ENCODE measurements at regions not wholly inside any gene's neighbourhood (a gene's known extent, or its start where the extent isn't known, plus 50 kb on each side); places are given as distances from the start of the nearest gene placed in this dataset.

DNA sequence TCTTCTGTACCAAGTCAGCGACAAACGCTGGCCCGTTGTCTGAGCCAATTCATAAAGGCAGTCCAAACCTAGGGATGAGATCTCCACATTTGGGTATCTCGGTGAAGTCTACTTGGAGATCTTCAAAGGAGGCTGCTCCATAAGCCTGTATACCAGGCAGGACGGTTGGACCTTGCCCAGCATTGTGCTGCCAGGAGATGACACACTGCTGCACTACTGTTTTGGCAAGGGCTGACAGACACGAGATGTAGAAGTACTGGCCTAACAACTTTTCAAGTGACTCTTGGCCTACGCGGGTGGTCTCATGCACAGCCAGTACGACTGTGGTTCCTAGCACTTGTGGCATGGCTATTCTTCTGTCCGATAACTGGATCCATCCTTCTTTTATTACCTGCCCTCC, 135.3 kb downstream of the SLC38A6 start:
- TF ChIP-seq, protein P1, sequence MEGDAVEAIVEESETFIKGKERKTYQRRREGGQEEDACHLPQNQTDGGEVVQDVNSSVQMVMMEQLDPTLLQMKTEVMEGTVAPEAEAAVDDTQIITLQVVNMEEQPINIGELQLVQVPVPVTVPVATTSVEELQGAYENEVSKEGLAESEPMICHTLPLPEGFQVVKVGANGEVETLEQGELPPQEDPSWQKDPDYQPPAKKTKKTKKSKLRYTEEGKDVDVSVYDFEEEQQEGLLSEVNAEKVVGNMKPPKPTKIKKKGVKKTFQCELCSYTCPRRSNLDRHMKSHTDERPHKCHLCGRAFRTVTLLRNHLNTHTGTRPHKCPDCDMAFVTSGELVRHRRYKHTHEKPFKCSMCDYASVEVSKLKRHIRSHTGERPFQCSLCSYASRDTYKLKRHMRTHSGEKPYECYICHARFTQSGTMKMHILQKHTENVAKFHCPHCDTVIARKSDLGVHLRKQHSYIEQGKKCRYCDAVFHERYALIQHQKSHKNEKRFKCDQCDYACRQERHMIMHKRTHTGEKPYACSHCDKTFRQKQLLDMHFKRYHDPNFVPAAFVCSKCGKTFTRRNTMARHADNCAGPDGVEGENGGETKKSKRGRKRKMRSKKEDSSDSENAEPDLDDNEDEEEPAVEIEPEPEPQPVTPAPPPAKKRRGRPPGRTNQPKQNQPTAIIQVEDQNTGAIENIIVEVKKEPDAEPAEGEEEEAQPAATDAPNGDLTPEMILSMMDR (IDR thresholded peaks at IDR 0.05 in 8 of 11, conservative IDR thresholded peaks at IDR 0.05 in 3 of 11): no peak
- no peak for TF ChIP-seq POLR2A (IDR thresholded peaks at IDR 0.05)
- TF ChIP-seq POLR2AphosphoS5 (IDR thresholded peaks at IDR 0.05): no peak

All from spleen (tissue), 7 donors.